Stimulated activated naive CD4-positive, alpha-beta T cell (primary cell): ENCODE measurements at regions not wholly inside any gene's neighbourhood (a gene's known extent, or its start where the extent isn't known, plus 50 kb on each side); places are given as distances from the start of the nearest gene placed in this dataset.

Experiments
- DNase-seq, 6 experiments: peaks; one replicate each; lab custom pipeline; 2025; lab: John Stamatoyannopoulos, UW

DNA sequence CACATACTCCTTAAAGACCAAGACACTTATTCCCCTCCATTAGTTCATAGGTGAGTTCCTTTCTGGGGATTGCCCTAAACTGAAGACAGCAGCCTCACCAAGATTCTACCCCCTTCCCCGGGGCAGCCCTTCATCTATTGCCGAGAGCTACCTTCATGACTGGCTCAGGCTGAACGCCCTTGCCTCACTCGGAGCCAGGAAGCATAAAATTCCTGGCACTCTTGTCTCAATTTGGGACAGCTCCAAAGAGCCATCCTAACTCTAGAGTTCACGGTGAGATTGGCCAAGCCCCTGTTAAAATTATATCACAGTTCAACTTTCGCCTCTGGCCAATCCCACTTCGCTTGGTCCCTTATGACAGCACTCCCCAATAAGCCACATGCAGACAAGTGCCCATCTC lies 113.0 kb upstream of the PROX1 start:
- no peak for DNase-seq

DNA sequence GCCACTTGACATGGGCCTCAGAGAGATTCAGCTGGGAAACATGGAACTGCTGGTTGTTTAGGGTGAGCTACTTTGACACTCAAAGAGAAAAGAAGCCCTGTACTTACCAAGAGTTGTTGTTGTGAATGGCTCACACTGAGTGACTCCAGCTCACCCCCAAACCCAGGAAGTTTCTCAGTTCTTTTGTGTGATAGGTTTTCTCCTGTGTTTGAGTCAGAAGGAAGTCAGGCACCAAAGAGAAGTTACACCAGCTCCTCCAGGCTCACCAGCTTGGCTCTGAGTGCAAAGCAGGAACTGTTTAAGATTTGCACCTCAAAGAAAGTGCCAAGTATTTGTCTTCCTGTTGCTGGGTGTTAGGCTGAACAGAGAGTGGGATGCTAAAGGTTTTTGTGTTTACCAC lies 111.2 kb upstream of the PROX1 start:
- peak in 2 of 6 experiments; percentile 12 to 20 for DNase-seq

GRCh38 chr1:213883618-213884017 lies 104.2 kb upstream of the PROX1 start:
- peak in 1 of 6 experiments; percentile 4 for DNase-seq

- DNase-seq = no peak
These were observed 103.4 kb upstream of the PROX1 start for GRCh38 chr1:213884402-213884801.

DNA sequence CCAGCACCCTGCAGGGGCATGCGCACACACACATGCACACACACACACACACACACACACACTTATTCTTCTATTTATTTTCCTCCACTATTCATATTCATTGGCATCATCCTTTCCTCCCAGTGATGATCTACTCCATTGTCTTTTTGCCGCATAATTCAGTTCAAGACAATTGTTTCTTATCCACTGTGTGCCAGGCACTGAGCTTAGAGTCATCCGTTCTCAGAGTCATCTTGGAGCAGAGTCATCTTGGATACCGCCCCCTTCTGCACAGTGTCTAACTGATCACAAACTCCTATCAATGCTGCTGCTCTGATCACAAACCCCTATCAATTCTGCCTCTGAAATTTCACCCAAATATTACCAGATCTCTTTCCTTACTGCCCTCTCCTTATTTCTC lies 102.8 kb upstream of the PROX1 start:
- no peak for DNase-seq

DNA sequence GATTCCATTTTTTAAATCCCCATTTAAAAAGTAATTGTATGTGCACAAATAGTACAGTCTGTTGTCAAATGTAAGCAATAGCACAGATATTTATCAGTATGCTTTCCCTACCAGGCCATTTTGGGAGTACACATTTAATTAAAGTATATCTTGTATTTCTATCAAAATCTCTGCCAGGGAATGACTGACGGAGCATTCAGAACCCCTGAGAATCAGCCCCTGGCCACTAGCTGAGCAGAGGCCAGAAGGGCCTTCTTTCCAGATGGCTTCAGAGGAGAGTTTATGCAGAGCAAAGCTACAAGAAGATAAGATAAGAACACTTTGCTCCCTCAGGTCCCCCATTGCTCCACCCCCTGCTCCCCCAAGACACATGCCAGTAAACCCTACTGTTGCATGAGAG lies 99.9 kb upstream of the PROX1 start:
- DNase-seq = no peak

DNA sequence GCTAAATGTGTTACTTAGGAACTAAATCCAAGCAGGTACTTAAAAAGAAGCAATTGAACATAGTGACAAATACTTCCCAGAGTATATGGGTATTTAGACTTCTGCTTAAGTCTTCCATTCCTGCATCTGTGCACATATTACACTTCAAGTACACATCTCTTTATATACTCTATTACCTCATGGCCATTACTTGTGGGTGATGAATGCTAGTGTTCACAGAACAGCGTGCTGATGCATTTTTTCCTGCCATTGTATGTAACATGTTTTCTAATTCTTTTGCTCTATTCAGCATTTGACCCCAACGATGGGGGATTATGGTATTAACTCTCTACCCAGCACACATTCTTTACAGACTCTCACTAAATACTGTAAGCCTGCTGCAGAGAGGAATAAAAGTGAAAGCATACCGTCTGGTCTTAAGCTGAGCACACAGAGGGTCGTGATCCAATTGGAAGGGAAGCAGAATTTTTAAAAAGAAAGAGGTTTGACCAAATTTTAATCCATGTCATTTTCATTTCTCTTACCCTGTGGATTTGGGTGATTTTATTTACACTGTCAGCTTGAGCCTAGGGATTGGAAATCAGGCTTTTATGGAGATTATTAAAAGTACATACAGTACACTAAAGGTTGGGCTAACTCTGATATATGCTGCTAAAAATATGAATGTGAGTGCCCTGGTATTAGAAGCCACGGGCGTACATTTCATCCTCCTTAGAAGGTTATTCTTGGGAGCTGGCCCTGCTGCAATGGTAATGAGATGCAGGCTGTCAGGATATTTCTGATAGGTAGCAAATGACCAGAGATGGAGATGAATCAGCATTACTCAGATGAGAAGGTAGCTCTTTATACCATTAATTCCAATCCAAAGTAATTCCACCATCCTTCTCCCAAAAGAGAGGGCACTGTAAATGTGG lies 95.5 kb upstream of the PROX1 start:
- DNase-seq = no peak

DNA sequence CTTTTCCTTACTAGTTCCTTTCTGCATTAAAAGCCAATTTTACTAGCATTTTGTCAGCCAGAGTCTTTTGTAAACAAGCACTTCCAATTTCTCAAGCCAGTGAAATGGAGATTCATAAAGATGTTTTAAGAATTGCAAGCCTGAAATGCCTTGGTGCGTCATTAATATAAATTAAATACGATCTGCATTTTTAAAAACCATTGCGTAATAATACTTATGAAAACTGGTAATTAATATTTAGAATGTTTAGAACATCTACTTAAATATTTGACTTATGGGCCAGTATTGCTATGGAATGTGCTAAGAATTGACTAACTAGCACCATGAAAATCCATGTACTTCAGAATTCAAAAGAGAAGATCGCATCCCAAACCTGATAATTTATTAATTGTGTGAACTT lies 89.1 kb upstream of the PROX1 start:
- no peak for DNase-seq

GRCh38 chr1:213899413-213899812 lies 88.4 kb upstream of the PROX1 start:
- no peak for DNase-seq

GRCh38 chr1:213905344-213905743 lies 82.4 kb upstream of the PROX1 start:
- DNase-seq = no peak

DNA sequence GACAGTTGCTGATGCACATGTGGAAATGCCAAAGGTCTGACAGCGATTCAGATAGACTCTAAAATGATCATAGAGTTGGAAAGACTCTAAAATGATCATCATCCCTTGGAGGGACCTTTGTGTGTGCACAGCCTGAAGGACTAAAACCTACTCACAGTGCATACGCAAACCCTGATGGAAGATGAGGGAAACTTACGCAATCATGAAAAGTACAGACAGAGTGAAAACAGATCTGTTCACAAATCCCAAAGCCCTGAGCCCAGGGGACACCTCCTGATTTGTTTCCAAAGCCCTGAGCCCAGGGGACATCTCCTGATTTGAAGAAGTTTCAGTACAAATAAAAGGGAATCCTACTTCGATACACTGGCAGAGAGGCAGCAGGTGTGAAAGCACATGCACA lies 79.3 kb upstream of the PROX1 start:
- no peak for DNase-seq

DNA sequence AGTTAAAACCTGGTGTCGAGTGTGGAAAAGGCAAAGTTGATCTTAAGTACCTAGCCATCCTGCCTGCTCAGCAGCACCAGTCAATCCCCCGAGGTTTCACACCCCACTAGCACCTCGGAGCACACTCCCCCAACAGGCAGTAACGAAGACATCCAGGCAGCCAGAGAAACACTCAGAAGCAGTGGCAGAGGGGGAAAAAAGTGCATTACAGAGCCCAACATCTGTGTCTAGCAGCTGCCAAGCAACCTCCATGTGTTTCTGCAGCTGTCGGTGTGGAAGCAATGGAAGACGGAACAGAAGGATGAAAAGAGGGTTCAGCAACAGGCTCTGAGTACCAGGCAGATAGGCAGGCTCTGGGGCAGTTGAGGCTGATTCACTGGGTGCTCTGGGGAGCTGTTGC lies 73.4 kb upstream of the PROX1 start:
- DNase-seq = no peak

DNA sequence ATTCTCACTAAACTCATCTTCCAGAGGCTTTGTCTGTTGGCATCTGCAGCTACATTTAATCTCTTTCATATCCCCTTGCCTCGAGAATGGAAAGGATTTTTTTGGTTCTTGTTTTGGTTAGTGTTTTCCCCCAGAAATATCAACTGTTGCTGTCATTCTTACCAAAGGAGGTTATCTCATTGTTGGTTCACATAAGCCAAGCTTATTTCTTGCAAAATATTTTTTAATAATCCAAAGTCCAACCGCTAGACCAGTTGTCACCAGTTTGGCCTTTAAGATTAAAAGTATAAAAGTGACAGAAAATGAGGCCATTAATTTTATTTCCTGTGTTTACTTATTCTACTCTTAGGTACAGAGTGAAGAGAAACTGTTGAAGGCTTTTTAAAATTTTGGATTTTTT lies 66.5 kb upstream of the PROX1 start:
- DNase-seq = no peak

GRCh38 chr1:213921712-213922111 lies 66.1 kb upstream of the PROX1 start:
- no peak for DNase-seq

- no peak for DNase-seq
These were observed 62.1 kb upstream of the PROX1 start for GRCh38 chr1:213925531-213926182.

DNA sequence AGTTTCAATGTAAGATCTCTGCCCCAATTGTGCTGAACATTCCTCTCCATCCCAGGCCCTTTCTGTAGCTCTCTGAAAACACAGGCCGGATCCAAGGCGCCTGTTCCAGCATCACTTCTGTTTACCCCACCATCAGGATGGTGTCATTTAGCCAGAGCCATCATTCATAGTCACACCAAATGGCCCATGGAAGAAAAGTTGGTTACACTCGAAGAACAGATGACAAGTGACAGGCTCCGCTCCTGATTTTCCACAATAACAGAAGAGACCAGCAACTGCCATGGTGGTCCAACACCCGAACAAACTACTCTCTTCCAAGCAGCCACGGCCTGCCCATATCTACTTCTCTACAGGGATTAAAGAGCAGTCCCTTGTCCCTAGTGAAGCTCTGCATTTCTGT lies 59.9 kb upstream of the PROX1 start:
- no peak for DNase-seq

- DNase-seq = no peak
These were observed 58.4 kb upstream of the PROX1 start for GRCh38 chr1:213929398-213929797.

GRCh38 chr1:213931836-213932235 lies 55.9 kb upstream of the PROX1 start:
- no peak for DNase-seq

GRCh38 chr1:213933336-213933735 lies 54.4 kb upstream of the PROX1 start:
- no peak for DNase-seq

DNA sequence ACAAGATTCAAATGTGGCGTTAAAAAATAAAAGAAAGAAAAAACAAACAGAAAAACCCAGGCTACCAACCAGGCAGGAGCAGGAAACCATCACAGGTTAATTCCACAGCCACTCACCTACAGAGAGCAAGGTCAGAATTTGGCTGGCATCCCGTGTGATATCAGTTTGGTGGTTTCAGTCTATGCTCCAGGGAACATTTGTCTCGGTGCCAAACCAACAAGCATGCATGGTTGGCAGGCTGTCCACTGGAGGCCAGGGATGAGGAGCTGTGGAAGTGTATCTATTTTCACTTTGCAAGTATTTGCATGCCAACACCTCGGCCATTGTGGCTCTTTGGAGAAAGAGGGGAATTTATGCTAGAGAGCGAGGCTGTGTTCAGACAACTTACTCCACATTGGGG lies 53.1 kb upstream of the PROX1 start:
- DNase-seq = no peak

GRCh38 chr1:213936571-213936970 lies 51.2 kb upstream of the PROX1 start:
- no peak for DNase-seq
